ENCODE measurements at regions not wholly inside any gene's neighbourhood (a gene's known extent, or its start where the extent isn't known, plus 50 kb on each side); places are given as distances from the start of the nearest gene placed in this dataset.

GRCh38 chr4:57679969-57680368 is 569.8 kb upstream of the IGFBP7 start:
- TF ChIP-seq POLR2A (IDR thresholded peaks at IDR 0.05): no peak
- no peak for TF ChIP-seq EP300 (IDR thresholded peaks at IDR 0.05)
- Histone ChIP-seq H3K4me1 (ENCODE audit: insufficient read depth) (no peaks in the 10 kb centered on the region), H3K27me3 (no peaks in the 10 kb centered on the region), H3K9me3 (no peaks in the 10 kb centered on the region), H3K36me3 (no peaks in the 10 kb centered on the region), H3K4me3 (no peak overlapping the region), H3K27ac (no peak overlapping the region)
- DNase-seq: no peak
- intact Hi-C loops (cut with DNase I): no loop called here
- 69 to 80% (median 77%) methylated on average over 7 of the region's 7 CpGs for WGBS, 3 donors

- TF ChIP-seq POLR2A (IDR thresholded peaks at IDR 0.05): no peak
- TF ChIP-seq CTCF (IDR thresholded peaks at IDR 0.05): no peak
- TF ChIP-seq EP300 (IDR thresholded peaks at IDR 0.05): no peak
- Histone ChIP-seq H3K4me1 (ENCODE audit: insufficient read depth) (no peaks in the 10 kb centered on the region), H3K27me3 (no peaks in the 10 kb centered on the region), H3K9me3 (no peaks in the 10 kb centered on the region), H3K27ac (no peak overlapping the region), H3K36me3 (no peaks in the 10 kb centered on the region), H3K4me3 (no peak overlapping the region)
- 88 to 95% (median 94%) methylated on average over 6 of the region's 6 CpGs for WGBS, 3 donors
- DNase-seq: no peak
- intact Hi-C loops (cut with DNase I): no loop called here
Measured at GRCh38 chr4:57676394-57676793, 566.2 kb upstream of the IGFBP7 start.

- Histone ChIP-seq H3K4me3 (no peak overlapping the region), H3K4me1 (ENCODE audit: insufficient read depth) (no peaks in the 10 kb centered on the region), H3K27me3 (no peaks in the 10 kb centered on the region), H3K27ac (no peak overlapping the region), H3K36me3 (no peaks in the 10 kb centered on the region), H3K9me3 (no peaks in the 10 kb centered on the region)
- intact Hi-C loops (cut with DNase I): no loop called here
- DNase-seq: no peak
- WGBS, 3 donors: 38 to 47% (median 40%) methylated on average over 2 of the region's 2 CpGs
- TF ChIP-seq EP300 (IDR thresholded peaks at IDR 0.05): no peak
- no peak for TF ChIP-seq POLR2A (IDR thresholded peaks at IDR 0.05)
- TF ChIP-seq CTCF (IDR thresholded peaks at IDR 0.05): no peak
Measured at GRCh38 chr4:57672846-57673433, 562.8 kb upstream of the IGFBP7 start.

- Histone ChIP-seq H3K4me3 (no peak overlapping the region), H3K36me3 (no peaks in the 10 kb centered on the region), H3K9me3 (no peaks in the 10 kb centered on the region), H3K4me1 (ENCODE audit: insufficient read depth) (no peaks in the 10 kb centered on the region), H3K27ac (no peak overlapping the region), H3K27me3 (no peaks in the 10 kb centered on the region)
- no peak for TF ChIP-seq CTCF (IDR thresholded peaks at IDR 0.05)
- no peak for TF ChIP-seq EP300 (IDR thresholded peaks at IDR 0.05)
- no peak for TF ChIP-seq POLR2A (IDR thresholded peaks at IDR 0.05)
- intact Hi-C loops (cut with DNase I): no loop called here
- DNase-seq: no peak
- WGBS, 3 donors: 61 to 66% (median 65%) methylated on average over 2 of the region's 2 CpGs
Measured at GRCh38 chr4:57668621-57669020, 558.4 kb upstream of the IGFBP7 start.

- Histone ChIP-seq H3K9me3 (no peaks in the 10 kb centered on the region), H3K36me3 (no peaks in the 10 kb centered on the region), H3K27ac (no peak overlapping the region), H3K27me3 (no peaks in the 10 kb centered on the region), H3K4me1 (ENCODE audit: insufficient read depth) (no peaks in the 10 kb centered on the region), H3K4me3 (no peak overlapping the region)
- intact Hi-C loops (cut with DNase I): no loop called here
- DNase-seq: no peak
- WGBS, 3 donors: 46 to 66% (median 57%) methylated on average over 3 of the region's 3 CpGs
- TF ChIP-seq EP300 (IDR thresholded peaks at IDR 0.05) (no peak), CTCF (IDR thresholded peaks at IDR 0.05) (no peak), POLR2A (IDR thresholded peaks at IDR 0.05) (no peak)
Measured at GRCh38 chr4:57665806-57666205, 555.6 kb upstream of the IGFBP7 start.
